SH-SY5Y (cell line): ENCODE measurements at regions not wholly inside any gene's neighbourhood (a gene's known extent, or its start where the extent isn't known, plus 50 kb on each side); places are given as distances from the start of the nearest gene placed in this dataset.

Experiments used
- GATA2 ChIP-seq: IDR thresholded peaks from 2 replicates; pipeline ENCODE4 v1.6.1; 2011; ENCODE audit warnings: mild to moderate bottlenecking, low read depth, low read length
- GATA3 ChIP-seq: IDR thresholded peaks from 2 replicates; pipeline ENCODE4 v1.6.1; 2011; ENCODE audit warnings: low read depth, mild to moderate bottlenecking, low read length, moderate library complexity

GRCh38 chr11:32334822-32335221 is 100.5 kb downstream of the WT1 start:
- TF ChIP-seq GATA2 (no peak), GATA3 (no peak)
